A549 (cell line): ENCODE measurements at regions not wholly inside any gene's neighbourhood (a gene's known extent, or its start where the extent isn't known, plus 50 kb on each side); places are given as distances from the start of the nearest gene placed in this dataset.

Experiments
- ATAC-seq, 2 experiments: fragments of 200-7000 bp in 1 of 2; fragments of >200 bp in 1 of 2; cut with Nextera tagmentation in 1 of 2; cut with Tn5 transposase in 1 of 2; 3 replicates each; pipeline versions ENCODE4 v1.8.0 to v1.9.1; 2018 to 2020; ENCODE audit warnings: mild to moderate bottlenecking in 1 of 2, moderate library complexity in 1 of 2
- CTCF ChIA-PET: fragments of 300-600 bp; sonication (Branson Sonifier 250); formaldehyde crosslinking; extraction: SDS; loops from one replicate; lab custom pipeline; 2021; ENCODE audit warnings: antibody characterized with exemption, inconsistent platforms; lab: Yijun Ruan, JAX
- POLR2A ChIA-PET: fragments of 350-600 bp; formaldehyde crosslinking; extraction: SDS; loops from one replicate; lab custom pipeline; 2021; ENCODE audit warnings: antibody characterized with exemption, inconsistent platforms; lab: Yijun Ruan, JAX
- DNase-seq, 2 experiments: peaks; one replicate each; pipeline versions ENCODE4 v3.0.0 to v3.0.0-alpha.2; 2011 to 2016; ENCODE audit warnings: low read depth in 1 of 2, low spot score in 1 of 2
- FAIRE-seq: peaks from 2 replicates; lab custom pipeline; 2011; peaks lifted over from hg19 to GRCh38; lab: Jason Lieb, UNC
- H3K27ac ChIP-seq, 2 experiments: fragments of >200 bp; sonication (Bioruptor Twin); formaldehyde crosslinking; 3 replicates each; pipeline ENCODE4 v1.5.1; 2016 to 2017
- H3K4me1 ChIP-seq: fragments of >200 bp; sonication (Bioruptor Twin); formaldehyde crosslinking; 3 replicates; pipeline ENCODE4 v1.6.1; 2016
- H3K4me2 ChIP-seq: fragments of >200 bp; sonication (Bioruptor Twin); formaldehyde crosslinking; 3 replicates; pipeline ENCODE4 v1.6.1; 2016
- H3K4me3 ChIP-seq: fragments of >200 bp; sonication (Bioruptor Twin); formaldehyde crosslinking; 3 replicates; pipeline ENCODE4 v1.5.1; 2016
- H3K9me3 ChIP-seq: fragments of >200 bp; sonication (Bioruptor Twin); formaldehyde crosslinking; 3 replicates; pipeline ENCODE4 v1.6.1; 2016
- ATOH8 ChIP-seq: fragments of 250-450 bp; sonication (Bioruptor Pico); IDR thresholded peaks from 2 replicates; pipeline ENCODE4 v1.5.0; 2020; ENCODE audit warnings: low read depth, mild to moderate bottlenecking, moderate library complexity
- BCL3 ChIP-seq: fragments of >200 bp; sonication (Bioruptor Twin); formaldehyde crosslinking; IDR thresholded peaks from 3 replicates; pipeline ENCODE4 v1.6.1; 2016
- ESRRA ChIP-seq: fragments of 150-350 bp; IDR thresholded peaks from 2 replicates; pipeline ENCODE4 v1.6.1; 2014; ENCODE audit warnings: mild to moderate bottlenecking, low read length, borderline replicate concordance
- GATA3 ChIP-seq: IDR thresholded peaks from 2 replicates; pipeline ENCODE4 v1.6.1; 2012; ENCODE audit warnings: borderline replicate concordance
- HDAC2 ChIP-seq: fragments of 200-600 bp; sonication (generic); IDR thresholded peaks from 2 replicates; pipeline ENCODE4 v1.6.1; 2016
- HES2 ChIP-seq: fragments of >200 bp; sonication (Bioruptor Twin); formaldehyde crosslinking; IDR thresholded peaks from 2 replicates; pipeline ENCODE4 v1.6.1; 2016
- HOXA7 ChIP-seq: fragments of 250-450 bp; sonication (Bioruptor Pico); IDR thresholded peaks from 2 replicates; pipeline ENCODE4 v1.5.0; 2020; ENCODE audit warnings: mild to moderate bottlenecking, moderate library complexity
- JUNB ChIP-seq: fragments of >200 bp; sonication (Bioruptor Twin); formaldehyde crosslinking; IDR thresholded peaks from 2 replicates; pipeline ENCODE4 v1.6.1; 2016
- KDM1A ChIP-seq: fragments of 200-600 bp; sonication (generic); IDR thresholded peaks from 2 replicates; pipeline ENCODE4 v1.6.1; 2016; ENCODE audit warnings: low read depth, mild to moderate bottlenecking
- MAFK ChIP-seq: fragments of 450-650 bp; IDR thresholded peaks from 2 replicates; pipeline ENCODE4 v1.6.1; 2014; ENCODE audit not compliant: partially characterized antibody
- MAX ChIP-seq: IDR thresholded peaks from 2 replicates; pipeline ENCODE4 v1.6.1; 2012
- NFE2L2 ChIP-seq: fragments of 150-350 bp; conservative IDR thresholded peaks from 2 replicates; pipeline ENCODE4 v1.6.1; 2014; ENCODE audit warnings: low read length
- POLR2A ChIP-seq: IDR thresholded peaks from 2 replicates; pipeline ENCODE4 v1.6.1; 2012; ENCODE audit warnings: mild to moderate bottlenecking, low read length
- REST ChIP-seq: fragments of 200-600 bp; sonication (generic); IDR thresholded peaks from 2 replicates; pipeline ENCODE4 v1.6.1; 2016; ENCODE audit warnings: antibody characterized with exemption, mild to moderate bottlenecking, moderate library complexity
- RFX5 ChIP-seq: fragments of 450-650 bp; IDR thresholded peaks from 2 replicates; pipeline ENCODE4 v1.7.1; 2014; ENCODE audit warnings: antibody characterized with exemption, mild to moderate bottlenecking, moderate library complexity
- SREBF2 ChIP-seq: fragments of 450-650 bp; IDR thresholded peaks from 2 replicates; pipeline ENCODE4 v1.6.1; 2014; ENCODE audit warnings: mild to moderate bottlenecking, moderate library complexity
- ZC3H11A ChIP-seq: fragments of 450-650 bp; IDR thresholded peaks from 2 replicates; pipeline ENCODE4 v1.6.1; 2014; ENCODE audit warnings: antibody characterized with exemption, mild to moderate bottlenecking
- ZFP36 ChIP-seq: fragments of 450-650 bp; IDR thresholded peaks from 2 replicates; pipeline ENCODE4 v1.6.1; 2014; ENCODE audit warnings: borderline replicate concordance; ENCODE audit not compliant: partially characterized antibody
- ZNF302 ChIP-seq: fragments of 250-450 bp; sonication (Bioruptor Pico); IDR thresholded peaks from 2 replicates; pipeline ENCODE4 v1.9.0; 2021; ENCODE audit warnings: inconsistent platforms, mild to moderate bottlenecking, moderate library complexity
- WGBS: methylation state at CpG from one replicate; pipeline ENCODE4 v1.1.6; 2017; ENCODE audit errors: missing lambda C conversion rate; 5-methylcytosine and 5-hydroxymethylcytosine counted together

GRCh38 chr13:55493297-55493696, 1647.4 kb upstream of the PRR20A start:
- Histone ChIP-seq H3K27ac (no peak overlapping the region), H3K9me3 (no peaks in the 10 kb centered on the region), H3K4me1 (no peaks in the 10 kb centered on the region), H3K4me3 (no peak overlapping the region), H3K4me2 (no peak overlapping the region)
- ChIA-PET POLR2A (no interaction called here), CTCF (no interaction called here)
- DNase-seq (no peak), ATAC-seq (no peak), FAIRE-seq (no peak)
- TF ChIP-seq SREBF2 (no peak), MAFK (peak; percentile 10)
- 6% methylated on average over 3 of the region's 3 CpGs for WGBS

- no peaks in the 10 kb centered on the region for H3K4me1 ChIP-seq
- FAIRE-seq (no peak), DNase-seq (no peak), ATAC-seq (no peak)
- no peaks in the 10 kb centered on the region for H3K9me3 ChIP-seq
- TF ChIP-seq RFX5: no peak
- TF ChIP-seq HES2: no peak
- TF ChIP-seq POLR2A: no peak
- no peak for TF ChIP-seq GATA3
- no peak for TF ChIP-seq HDAC2
- TF ChIP-seq ZNF302 (CRISPR knock-in tag): no peak
- TF ChIP-seq HOXA7 (CRISPR knock-in tag): no peak
- no peak for TF ChIP-seq REST
- TF ChIP-seq SREBF2: no peak
- TF ChIP-seq ESRRA: no peak
- no peak for TF ChIP-seq ATOH8
- TF ChIP-seq ZC3H11A: no peak
- TF ChIP-seq KDM1A: no peak
- TF ChIP-seq MAX: no peak
- no peak for TF ChIP-seq ZFP36
- no peak for TF ChIP-seq BCL3
- ChIA-PET POLR2A (no interaction called here), CTCF (no interaction called here)
- WGBS: 2% methylated on average over 3 of the region's 3 CpGs
- H3K4me2 ChIP-seq: no peak overlapping the region
- H3K27ac ChIP-seq: no peak overlapping the region
- no peak overlapping the region for H3K4me3 ChIP-seq
Observed at GRCh38 chr13:55497486-55497885, 1643.2 kb upstream of the PRR20A start.

- CTCF ChIA-PET: no interaction called here
- Histone ChIP-seq H3K27ac (no peak overlapping the region), H3K4me3 (no peak overlapping the region), H3K4me2 (no peak overlapping the region), H3K9me3 (no peaks in the 10 kb centered on the region), H3K4me1 (no peaks in the 10 kb centered on the region)
- 0% methylated on average over 2 of the region's 2 CpGs for WGBS
- ATAC-seq (no peak), DNase-seq (no peak), FAIRE-seq (no peak)
- POLR2A ChIA-PET: no interaction called here
- TF ChIP-seq JUNB (no peak), NFE2L2 (no peak)
Observed at GRCh38 chr13:55500694-55501093, 1640.0 kb upstream of the PRR20A start.
